AML-193 (cell line): ENCODE measurements at regions not wholly inside any gene's neighbourhood (a gene's known extent, or its start where the extent isn't known, plus 50 kb on each side); places are given as distances from the start of the nearest gene placed in this dataset.
"Not testable (repeated sequence)": the region's sequence is repeated elsewhere in the genome, so short reads cannot be mapped to it uniquely, and the experiment has no call there.

ENCODE experiments used
- DNase-seq, 2 experiments: peaks; one replicate each; lab custom pipeline; 2025; lab: John Stamatoyannopoulos, UW

DNA sequence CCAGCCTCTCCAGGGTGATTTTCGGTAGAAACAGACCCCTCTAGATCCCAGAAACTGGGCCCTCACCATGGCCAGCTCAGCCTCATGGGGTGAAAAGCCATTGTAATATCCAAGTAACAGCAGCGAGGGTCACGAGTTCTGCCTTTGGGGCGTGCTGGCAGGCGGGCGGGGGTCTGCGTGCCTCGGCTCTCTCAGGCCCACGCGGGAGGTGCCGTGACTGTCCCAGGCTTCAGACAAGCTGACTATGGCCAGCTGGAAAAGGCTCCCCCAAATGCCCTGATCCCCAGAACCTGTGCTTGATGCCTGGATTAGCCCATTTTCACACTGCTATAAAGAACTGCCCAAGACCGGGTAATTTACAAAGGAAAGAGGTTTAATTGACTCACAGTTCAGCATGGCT lies 160.2 kb downstream of the LAT start:
- DNase-seq: not testable (repeated sequence)

DNA sequence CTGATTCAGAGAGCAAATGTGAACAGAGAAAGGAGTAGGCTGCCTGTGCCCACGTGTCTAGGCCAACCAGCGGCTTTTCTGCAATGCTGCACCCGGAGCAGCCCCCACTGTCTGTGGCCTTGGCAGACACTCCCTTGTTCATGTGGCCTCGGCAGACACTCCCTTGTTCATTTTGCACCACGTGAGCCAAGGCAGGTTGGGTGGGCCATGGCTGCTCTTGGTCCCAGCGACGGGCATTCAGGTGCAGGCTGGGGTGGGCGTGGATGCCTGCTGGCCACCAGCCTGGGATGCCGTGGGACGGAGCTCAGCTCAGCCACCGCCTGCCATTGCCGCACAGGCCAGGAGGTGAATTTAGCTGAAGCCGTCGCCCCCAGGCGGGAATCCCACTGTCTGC lies 159.8 kb downstream of the LAT start:
- not testable (repeated sequence) for DNase-seq

DNA sequence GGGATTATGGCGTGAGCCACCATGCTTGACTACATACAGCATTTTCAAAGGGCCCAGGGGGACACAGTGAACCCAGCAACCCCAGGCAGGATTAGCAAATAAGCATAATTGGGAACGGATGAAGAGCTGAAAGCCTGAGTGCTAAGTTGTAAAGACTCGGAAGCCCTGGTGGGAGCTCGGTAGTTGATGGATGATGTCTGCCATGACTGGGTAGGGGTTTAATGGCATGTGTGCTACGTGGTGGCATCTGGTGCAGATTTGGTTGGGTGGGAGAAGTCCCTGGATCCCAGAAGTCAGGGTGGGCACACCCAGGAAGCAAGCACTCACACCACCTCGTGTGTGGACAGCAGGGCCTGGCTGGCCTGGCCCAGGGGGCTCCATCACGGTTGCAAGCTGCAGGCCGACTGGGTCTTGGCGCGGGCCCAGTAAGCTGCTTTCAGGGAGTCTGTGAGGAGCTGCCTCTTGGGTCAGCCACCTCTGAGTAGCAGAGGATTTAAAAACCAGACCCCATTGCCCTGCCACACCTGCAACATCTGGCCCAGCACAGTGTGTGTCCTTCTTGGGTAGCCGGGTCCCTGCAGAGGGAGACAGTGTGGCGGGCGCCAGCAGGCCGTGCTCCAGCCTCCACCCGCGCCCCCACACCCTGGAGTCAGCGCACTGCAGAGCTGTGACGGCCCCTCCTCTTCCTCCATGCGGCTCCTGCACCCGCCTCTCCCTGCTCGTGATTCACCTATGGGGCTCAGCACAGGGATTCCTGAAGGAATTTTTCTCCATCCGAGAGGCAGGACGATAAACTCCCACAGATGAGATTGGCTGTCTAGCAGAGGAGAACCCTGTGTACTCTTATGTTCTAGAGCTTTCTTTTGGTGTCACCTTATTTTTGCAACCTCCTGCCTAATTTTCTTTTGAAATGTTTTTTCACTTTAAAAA lies 159.2 kb downstream of the LAT start:
- not testable (repeated sequence) for DNase-seq

DNA sequence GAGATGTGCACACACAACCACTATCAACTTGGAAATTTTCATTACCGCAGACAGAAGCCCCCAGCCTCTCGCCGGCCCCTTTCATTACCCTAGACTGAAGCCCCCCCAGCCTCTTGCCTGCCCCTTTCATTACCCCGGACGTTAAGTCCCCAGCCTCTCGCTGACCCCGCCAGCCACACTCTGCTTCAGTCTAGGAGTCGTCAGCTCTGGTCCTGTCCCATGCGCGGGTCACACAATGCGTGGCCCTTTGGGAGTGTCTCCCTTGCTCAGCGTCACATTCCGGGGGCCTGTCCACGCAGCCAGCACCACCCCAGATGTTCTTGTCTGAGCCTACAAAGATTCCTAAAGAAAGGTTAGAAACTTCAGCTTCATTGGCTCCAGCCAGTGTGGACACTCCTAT lies 157.7 kb downstream of the LAT start:
- not testable (repeated sequence) for DNase-seq

DNA sequence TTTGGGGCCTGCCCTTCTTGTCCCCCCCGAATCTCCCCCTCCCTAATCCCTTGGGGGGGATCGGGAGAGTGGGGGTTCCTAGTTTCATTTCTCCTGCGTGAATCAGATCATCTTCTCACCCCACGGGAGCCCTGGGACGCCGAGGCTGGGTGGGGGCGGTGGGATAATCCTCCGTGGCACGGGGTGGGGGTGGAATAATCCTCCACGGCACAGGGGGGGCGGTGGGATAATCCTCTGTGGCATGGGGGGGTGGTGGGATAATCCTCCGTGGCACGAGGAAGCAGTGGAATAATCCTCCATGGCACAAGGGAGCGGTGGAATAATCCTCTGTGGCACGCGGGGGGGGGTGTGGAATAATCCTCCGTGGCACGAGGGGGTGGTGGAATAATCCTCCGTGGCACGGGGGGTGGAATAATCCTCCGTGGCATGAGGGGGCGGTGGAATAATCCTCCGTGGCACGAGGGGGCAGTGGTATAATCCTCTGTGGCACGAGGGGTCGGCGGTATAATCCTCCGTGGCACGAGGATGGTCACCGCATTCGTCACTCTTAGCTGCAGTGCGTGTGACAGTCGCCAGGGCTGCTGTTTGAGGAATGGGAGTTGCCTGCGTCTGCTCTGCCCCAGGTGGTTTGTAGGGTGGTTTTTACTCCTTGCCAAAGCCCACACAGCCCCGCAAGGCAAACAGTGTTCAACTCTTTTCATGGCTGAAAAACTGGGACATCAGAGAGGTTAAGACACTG lies 156.9 kb downstream of the LAT start:
- DNase-seq: no peak

DNA sequence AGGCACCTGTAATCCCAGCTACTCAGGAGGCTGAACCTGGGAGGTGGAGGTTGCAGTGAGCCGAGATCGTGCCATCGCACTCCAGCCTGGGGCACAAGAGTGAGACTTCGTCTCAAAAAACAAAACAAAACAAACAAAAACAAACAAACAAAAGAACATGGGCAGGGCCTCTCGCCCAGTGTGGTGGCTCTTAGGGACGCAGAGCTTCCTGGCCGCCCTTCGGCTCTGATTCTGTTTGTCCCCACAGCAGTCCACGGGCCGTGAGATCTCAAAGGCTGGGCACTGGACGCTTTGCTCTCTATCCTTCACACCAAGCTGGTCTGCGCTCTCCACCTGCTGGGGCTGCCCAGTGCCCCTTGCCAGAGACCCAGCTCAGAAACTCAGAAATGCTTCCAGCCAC lies 156.3 kb downstream of the LAT start:
- DNase-seq: not testable (repeated sequence)

DNA sequence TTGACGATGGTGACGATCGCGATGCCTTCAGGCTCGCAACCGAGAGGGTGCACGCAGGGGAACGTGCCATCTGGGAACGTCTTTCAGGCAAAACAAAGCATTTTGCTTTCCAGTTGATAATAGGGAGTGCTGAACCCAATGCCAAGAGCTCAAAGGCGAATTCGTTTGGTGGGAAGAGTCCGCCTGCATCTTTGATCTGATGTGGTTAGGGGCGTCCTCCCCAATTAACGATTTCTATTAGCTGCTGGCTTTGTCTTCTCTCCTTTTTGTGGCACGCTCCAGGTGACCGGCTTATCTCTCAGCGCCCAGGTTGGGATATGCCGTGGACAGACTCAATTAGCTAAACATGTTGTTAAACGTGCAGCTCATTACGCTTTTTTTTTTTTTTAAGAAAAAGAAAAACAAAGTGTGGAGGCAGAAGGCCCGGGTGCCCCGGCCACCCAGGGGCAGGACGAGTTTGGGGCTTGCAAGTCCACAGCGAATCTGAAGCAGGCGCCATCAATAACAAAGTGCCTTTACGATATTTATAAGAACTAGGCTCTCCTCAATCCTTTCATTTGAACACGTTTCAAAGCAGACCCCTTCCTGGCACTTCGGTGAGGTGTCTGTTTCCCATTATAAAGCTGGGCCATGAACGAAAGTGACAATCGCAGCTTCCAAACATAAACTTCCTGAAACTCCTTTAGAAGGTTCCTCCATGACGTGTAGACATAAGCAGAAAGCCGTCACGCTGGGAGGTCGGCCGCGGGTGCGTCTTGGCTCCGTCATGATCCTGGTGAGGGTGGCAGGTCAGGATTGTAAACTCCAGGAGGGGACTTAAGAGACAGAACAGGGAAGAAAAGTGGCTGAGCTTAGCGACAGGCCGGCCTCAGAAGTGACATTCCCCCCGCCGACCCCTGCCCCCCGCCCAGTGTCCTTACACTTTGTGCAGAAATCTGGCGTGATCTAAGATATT lies 155.3 kb downstream of the LAT start:
- DNase-seq: not testable (repeated sequence)

DNA sequence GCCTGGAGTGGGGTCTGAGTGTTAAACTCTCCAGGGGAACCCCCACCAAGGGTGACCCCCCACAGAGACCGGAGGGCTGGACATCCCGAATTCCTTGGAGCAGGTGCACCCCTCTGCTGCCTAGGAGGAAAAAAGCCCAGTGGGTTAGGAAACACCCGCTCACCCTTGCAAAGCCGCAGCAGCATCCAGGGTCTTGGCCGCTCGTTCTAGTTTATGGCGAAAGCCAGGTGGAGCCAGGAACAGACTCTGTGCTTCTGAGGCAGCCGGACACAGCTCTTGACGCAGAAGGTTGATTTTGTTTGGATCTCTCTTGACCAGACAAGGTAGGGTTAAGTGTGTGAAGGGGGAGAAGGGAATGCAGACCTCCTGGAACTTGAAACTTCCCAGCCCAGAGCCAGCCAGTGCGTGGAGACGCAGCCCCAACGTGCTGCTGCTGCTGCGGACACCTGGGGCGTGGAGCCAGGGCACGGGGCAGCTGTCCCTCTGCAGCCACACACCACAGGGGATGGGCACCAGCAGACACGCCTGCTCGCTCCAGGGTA lies 154.5 kb downstream of the LAT start:
- DNase-seq: no peak

DNA sequence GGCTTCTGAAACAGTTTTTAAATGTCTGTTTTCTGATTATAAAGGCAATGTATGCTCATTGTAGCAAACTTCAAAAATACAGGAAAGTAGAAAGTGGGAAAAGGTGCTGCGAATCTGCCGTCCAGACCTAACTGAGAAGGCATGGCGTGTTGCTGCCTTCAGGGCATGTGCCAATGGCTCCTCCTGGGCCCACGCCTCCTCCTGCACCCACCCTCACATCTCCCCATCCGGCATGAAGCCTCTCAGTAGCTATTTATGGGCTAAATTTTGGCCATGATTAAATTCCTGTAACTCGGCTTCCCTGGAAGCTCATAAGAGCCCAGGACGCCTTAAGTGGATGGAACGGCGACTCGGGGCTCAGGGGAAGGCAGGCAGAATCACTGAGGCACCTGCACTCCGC lies 153.8 kb downstream of the LAT start:
- DNase-seq: not testable (repeated sequence)

DNA sequence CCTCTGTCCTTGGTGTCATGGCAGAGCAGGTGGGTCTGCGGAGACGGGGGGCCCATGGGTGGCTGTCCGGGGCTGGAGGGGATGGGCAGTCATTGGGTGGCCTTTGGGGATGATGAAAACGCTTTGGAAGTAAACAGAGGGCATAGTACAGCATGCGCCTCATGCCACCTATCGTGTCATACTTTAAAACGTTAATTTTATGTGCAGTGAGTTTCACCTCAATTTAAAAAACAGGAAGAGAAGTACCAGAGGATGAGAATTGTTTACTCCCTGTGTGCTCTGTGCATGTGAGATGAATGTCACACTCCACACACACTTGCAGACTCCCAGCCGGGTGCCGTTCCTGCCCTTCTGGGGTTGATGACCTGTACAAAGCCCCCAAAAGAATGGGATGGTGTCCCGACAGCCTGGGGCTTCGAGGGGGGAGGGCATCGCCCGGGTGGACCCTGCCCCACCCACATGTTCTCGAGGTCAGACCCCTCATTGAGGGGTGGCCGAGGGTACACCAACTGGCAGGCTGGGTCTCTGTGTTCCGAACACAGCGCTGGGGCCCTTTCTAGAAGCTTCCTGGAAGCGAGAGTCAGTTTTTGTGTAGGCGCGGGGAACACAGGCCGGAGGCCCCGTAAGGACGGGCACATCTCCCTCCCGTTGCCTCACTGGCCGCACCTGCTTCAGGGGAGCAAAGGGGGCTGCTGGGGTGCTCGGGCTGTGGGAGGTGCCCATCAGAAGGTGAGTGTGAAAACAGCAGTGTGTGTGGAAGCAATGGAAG lies 153.2 kb downstream of the LAT start:
- not testable (repeated sequence) for DNase-seq

DNA sequence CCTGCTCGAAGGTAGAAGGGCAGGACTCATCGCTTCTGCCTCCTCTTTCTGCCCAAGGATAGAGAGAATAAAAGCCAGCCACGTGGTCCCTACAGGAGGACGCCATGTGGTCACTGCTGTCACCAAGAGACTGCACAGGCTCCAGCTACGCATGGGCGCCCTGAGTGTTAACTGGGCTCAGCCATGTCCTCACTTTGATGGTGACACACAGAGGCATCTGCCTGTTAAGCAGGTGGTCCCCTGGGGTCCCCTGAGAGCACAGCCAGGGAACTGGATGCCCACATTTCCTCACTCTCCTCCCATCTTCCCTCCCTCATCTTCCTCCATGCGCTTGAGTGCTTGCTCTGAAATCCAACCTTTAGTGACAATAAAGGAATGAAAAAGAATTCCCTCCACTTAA lies 152.6 kb downstream of the LAT start:
- not testable (repeated sequence) for DNase-seq

DNA sequence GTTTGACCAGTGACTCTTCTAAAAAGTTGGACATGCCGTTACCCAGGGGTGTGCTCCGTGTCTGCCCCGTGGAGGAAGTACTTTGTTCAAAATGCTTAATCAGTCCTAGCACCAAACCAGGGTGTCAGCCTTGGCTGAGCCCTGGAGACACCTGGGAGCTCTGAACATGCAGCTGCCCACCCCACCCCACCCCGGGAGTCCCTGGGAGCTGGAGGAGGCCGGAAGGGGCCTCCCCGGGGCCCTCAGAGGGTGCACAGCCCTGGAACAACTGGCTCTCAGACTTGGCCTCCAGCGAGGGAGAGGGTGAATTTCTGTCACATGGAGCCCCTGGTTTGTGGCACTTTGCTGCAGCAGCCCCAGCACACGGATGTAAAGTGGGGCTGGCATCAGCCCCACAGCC lies 152.1 kb downstream of the LAT start:
- not testable (repeated sequence) for DNase-seq

DNA sequence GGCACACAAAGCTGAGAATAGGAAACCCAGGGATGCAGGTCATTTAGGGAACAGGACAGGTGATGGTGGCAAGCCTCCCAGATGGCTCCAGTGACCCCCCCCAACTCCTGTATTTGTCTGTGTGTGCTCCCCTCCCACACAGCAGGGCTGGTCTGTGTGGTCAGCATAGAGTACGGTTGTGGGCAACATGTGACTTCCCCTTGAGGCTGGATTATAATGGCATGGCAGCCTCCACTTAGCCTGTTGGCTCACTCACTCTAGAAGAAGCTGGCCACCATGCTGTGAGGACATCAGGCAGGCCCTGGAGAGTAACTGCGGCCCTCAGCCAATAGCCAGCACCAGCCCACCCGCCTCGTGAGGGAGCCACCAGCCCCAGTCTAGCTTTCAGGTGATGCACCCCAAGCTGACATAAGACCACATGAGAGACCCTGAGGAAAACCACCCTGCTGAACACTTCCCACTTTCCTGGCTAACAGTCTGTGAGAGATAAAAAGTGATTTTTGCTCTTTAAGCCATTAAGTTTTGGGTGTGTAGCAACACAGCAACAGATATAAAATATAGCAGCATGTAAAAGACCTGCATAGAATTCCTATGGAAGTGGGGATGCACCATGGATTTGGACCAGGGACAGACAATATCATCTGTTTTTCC lies 151.3 kb downstream of the LAT start:
- DNase-seq: not testable (repeated sequence)

DNA sequence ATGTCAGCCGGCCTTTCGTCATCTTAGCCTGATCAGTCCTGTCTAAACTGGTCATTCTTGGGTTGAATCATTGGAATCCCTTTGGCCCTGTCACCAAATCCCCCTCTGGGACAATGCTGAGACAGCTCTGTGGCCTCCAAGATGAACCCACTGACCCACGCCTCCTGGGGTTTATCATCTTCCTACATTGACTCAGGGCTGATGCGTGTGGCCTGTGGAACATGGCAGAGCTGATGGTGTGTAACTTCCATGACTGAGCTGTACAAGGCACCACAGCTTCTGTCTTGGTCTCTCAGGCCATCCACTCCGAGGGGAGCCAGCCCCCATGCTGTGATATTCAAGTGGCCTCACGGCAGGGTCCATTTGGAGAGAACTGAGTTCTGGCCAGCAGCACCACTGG lies 150.2 kb downstream of the LAT start:
- not testable (repeated sequence) for DNase-seq

DNA sequence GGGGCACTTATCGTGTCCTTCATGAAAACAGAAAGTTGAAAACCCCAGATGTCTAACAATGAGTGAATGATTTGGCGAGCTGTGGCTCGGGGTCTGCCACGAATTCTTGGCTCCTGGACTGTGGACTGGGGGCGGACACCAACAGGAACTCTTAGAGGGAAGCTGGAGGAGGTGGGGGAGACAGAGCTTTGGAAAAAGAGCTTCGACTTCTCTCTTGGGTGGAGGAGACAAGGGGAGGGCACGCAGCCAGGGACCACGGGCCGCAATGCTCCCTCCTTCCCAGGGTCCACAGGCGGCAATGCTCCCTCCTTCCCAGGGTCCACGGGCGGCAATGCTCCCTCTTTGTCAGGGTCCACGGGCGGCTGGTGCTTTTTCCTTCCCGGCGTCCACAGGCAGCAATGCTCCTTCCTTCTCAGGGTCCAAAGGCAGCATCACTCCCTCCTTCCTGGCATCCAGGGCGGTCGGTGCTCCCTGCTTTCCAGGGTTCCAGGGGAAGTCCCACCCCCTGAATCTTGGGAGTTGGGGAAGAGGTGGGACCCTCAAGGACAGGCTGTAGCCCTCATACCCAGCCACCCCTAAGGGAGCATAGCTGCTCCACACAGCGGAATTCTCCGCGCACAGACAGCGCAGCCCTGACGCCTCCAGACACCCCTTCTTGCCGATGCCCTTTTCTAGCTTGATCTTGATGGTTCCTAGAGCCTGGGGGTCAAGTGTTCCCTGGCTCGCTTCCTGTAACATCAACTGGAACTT lies 149.0 kb downstream of the LAT start:
- not testable (repeated sequence) for DNase-seq

DNA sequence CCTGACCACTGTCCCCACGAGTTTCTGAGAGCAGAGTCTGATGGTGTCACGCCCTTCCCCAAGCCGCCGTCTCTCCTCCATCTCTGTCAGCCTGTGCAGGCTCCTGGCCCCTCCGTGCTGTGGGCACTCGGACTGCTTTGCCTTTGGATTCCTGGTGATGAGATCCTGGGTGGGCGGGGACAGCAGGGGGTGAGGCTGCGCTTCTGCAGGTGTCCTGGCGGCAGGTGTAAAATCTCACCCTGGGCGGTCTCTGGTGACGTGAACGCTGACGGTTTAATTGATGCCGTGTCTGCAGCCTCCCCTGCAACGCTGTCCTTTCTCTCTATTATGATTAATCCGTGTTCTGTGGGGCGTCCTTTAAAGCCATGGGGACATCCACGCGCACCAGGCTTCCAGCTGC lies 148.0 kb downstream of the LAT start:
- DNase-seq: not testable (repeated sequence)

DNA sequence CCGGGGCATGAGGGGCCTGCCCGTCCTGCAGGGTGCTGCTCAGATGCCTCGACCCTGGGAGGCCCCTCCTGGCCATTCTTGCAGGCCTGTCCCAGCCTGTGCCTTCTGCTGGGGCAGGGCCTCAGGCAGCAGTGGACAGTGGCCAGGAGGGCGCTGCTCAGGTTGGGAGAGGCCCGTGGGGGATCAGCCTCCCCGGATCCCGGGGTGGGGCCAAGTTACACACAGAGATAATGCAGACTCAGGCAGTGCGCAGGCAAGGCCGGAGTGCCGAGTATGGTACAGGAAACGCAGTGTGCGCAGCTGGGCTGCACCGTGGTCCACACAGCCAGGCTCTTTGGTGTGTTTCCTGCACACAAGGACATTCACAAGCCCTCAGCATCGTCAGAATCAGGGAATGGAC lies 147.6 kb downstream of the LAT start:
- DNase-seq: not testable (repeated sequence)

DNA sequence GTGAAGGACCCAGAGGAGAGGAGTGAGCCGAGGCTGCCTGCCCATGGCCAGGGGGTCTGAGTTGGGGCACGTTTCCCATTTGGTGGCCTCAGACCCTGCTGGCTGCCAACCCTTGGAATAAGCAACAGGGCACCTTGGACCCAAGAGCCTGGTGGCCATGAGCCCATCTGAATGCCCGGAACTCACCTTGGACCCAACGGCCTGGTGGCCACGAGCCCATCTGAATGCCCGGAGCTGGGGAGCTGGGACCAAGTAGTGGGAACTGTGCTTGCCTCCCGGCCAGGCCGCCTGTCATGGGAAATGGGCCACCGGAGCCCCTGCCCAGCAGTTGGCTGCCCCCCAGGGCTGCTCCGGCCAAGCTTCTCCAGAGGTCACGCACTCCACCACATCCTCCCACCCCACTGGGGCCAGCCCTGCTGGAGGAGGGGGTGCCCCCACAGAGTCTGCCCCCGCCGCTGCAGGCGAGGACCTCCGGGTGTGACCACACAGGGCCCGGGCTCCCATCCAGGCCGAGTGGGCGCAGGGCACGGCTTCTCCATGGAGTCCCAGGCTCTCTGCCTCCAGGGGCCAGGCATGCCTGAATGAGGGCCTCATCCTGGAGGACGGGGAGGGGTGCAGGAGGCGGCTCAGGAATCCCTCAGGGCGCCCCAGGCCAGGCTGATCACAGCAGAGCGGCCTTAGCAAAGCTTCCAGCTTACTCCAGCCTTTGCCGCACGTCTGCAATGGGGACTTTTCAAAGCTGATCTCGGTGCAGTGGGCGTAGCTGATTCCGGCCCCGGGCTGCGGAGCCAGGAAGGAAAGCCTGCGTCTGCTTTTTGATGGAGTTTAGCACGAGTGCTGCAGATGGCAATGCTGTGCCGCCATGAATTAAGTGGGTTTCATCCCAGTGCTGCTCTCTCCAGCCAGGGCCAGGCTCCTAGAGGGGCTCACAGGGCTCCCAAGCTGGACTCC lies 146.3 kb downstream of the LAT start:
- not testable (repeated sequence) for DNase-seq
